Neuron (in vitro differentiated cells): ENCODE measurements at regions not wholly inside any gene's neighbourhood (a gene's known extent, or its start where the extent isn't known, plus 50 kb on each side); places are given as distances from the start of the nearest gene placed in this dataset.
A peak's percentile ranks its signal among the peaks of the same experiment; 100 is the strongest.
"Not testable (repeated sequence)": the region's sequence is repeated elsewhere in the genome, so short reads cannot be mapped to it uniquely, and the experiment has no call there.

Experiments
- H2AFZ ChIP-seq: one replicate; pipeline ENCODE4 v1.6.1; 2013; ENCODE audit warnings: low read depth, mild to moderate bottlenecking, inconsistent platforms, low read length, moderate library complexity
- H3K27me3 ChIP-seq: one replicate; pipeline ENCODE4 v1.6.1; 2013; ENCODE audit warnings: low read length; ENCODE audit not compliant: insufficient read depth
- H3K36me3 ChIP-seq: one replicate; pipeline ENCODE4 v1.6.1; 2013; ENCODE audit warnings: low read length; ENCODE audit not compliant: insufficient read depth
- H3K4me1 ChIP-seq: one replicate; pipeline ENCODE4 v1.6.1; 2013; ENCODE audit warnings: low read length; ENCODE audit not compliant: insufficient read depth
- H3K4me3 ChIP-seq: 2 replicates; pipeline ENCODE4 v1.5.1; 2013; ENCODE audit warnings: mild to moderate bottlenecking, low read length, moderate library complexity
- H3K9me3 ChIP-seq: one replicate; pipeline ENCODE4 v1.6.1; 2013; ENCODE audit warnings: low read length

- Histone ChIP-seq H3K36me3 (no peaks in the 10 kb centered on the region), H3K27me3 (no peaks in the 10 kb centered on the region), H3K9me3 (peaks cover 4% of the 10 kb centered on the region), H2AFZ (no peak overlapping the region), H3K4me3 (no peak overlapping the region), H3K4me1 (peaks cover 4% of the 10 kb centered on the region)
Measured at GRCh38 chr7:70887186-70887585, 244.8 kb upstream of the GALNT17 start.

- no peaks in the 10 kb centered on the region for H3K27me3 ChIP-seq
- H3K4me1 ChIP-seq, result peaks cover 4% of the 10 kb centered on the region
- H3K4me3 ChIP-seq, result no peak overlapping the region
- no peak overlapping the region for H2AFZ ChIP-seq
- H3K36me3 ChIP-seq, result no peaks in the 10 kb centered on the region
- peaks cover 4% of the 10 kb centered on the region for H3K9me3 ChIP-seq
Measured at GRCh38 chr7:70890147-70890969, 241.6 kb upstream of the GALNT17 start.

- no peaks in the 10 kb centered on the region for H3K27me3 ChIP-seq
- H3K36me3 ChIP-seq, result no peaks in the 10 kb centered on the region
- H3K4me3 ChIP-seq, result no peak overlapping the region
- peaks cover 18% of the 10 kb centered on the region for H3K4me1 ChIP-seq
- no peak overlapping the region for H2AFZ ChIP-seq
- peaks cover 4% of the 10 kb centered on the region for H3K9me3 ChIP-seq
Measured at GRCh38 chr7:70893422-70893821, 238.5 kb upstream of the GALNT17 start.

GRCh38 chr7:70893971-70894715 is 237.8 kb upstream of the GALNT17 start:
- H3K4me1 ChIP-seq, result peaks cover 18% of the 10 kb centered on the region
- H3K36me3 ChIP-seq, result no peaks in the 10 kb centered on the region
- H3K4me3 ChIP-seq, result no peak overlapping the region
- H2AFZ ChIP-seq, result no peak overlapping the region
- no peaks in the 10 kb centered on the region for H3K27me3 ChIP-seq
- H3K9me3 ChIP-seq, result peaks cover 4% of the 10 kb centered on the region

GRCh38 chr7:70894799-70895198 is 237.1 kb upstream of the GALNT17 start:
- peaks cover 4% of the 10 kb centered on the region for H3K9me3 ChIP-seq
- no peaks in the 10 kb centered on the region for H3K27me3 ChIP-seq
- H2AFZ ChIP-seq, result no peak overlapping the region
- no peak overlapping the region for H3K4me3 ChIP-seq
- peaks cover 18% of the 10 kb centered on the region for H3K4me1 ChIP-seq
- no peaks in the 10 kb centered on the region for H3K36me3 ChIP-seq

- H3K27me3 ChIP-seq, H3K4me3 ChIP-seq, H3K9me3 ChIP-seq, H3K36me3 ChIP-seq: not testable (repeated sequence)
- Histone ChIP-seq H2AFZ (peak overlapping the region; percentile 16), H3K4me1 (peaks cover 18% of the 10 kb centered on the region)
Measured at GRCh38 chr7:70895337-70896200, 236.4 kb upstream of the GALNT17 start.

GRCh38 chr7:70907259-70908247 is 224.4 kb upstream of the GALNT17 start:
- Histone ChIP-seq H3K4me1 (peaks cover 7% of the 10 kb centered on the region), H3K4me3 (no peak overlapping the region), H2AFZ (no peak overlapping the region), H3K27me3 (no peaks in the 10 kb centered on the region), H3K9me3 (no peaks in the 10 kb centered on the region), H3K36me3 (no peaks in the 10 kb centered on the region)

- H3K36me3 ChIP-seq, result no peaks in the 10 kb centered on the region
- H3K4me1 ChIP-seq, result no peaks in the 10 kb centered on the region
- H2AFZ ChIP-seq, result no peak overlapping the region
- no peaks in the 10 kb centered on the region for H3K9me3 ChIP-seq
- H3K27me3 ChIP-seq, result no peaks in the 10 kb centered on the region
- H3K4me3 ChIP-seq, result no peak overlapping the region
Measured at GRCh38 chr7:70913924-70914323, 218.0 kb upstream of the GALNT17 start.

- H2AFZ ChIP-seq, result no peak overlapping the region
- H3K4me3 ChIP-seq, result no peak overlapping the region
- H3K9me3 ChIP-seq, result no peaks in the 10 kb centered on the region
- H3K36me3 ChIP-seq, result no peaks in the 10 kb centered on the region
- H3K4me1 ChIP-seq, result no peaks in the 10 kb centered on the region
- H3K27me3 ChIP-seq, result no peaks in the 10 kb centered on the region
Measured at GRCh38 chr7:70915067-70915466, 216.9 kb upstream of the GALNT17 start.

GRCh38 chr7:70919481-70920073 is 212.4 kb upstream of the GALNT17 start:
- no peak overlapping the region for H3K4me3 ChIP-seq
- H3K9me3 ChIP-seq, result no peaks in the 10 kb centered on the region
- no peaks in the 10 kb centered on the region for H3K27me3 ChIP-seq
- no peaks in the 10 kb centered on the region for H3K4me1 ChIP-seq
- no peak overlapping the region for H2AFZ ChIP-seq
- H3K36me3 ChIP-seq, result no peaks in the 10 kb centered on the region

GRCh38 chr7:70920876-70921275 is 211.1 kb upstream of the GALNT17 start:
- H2AFZ ChIP-seq, result no peak overlapping the region
- no peaks in the 10 kb centered on the region for H3K27me3 ChIP-seq
- no peaks in the 10 kb centered on the region for H3K36me3 ChIP-seq
- no peak overlapping the region for H3K4me3 ChIP-seq
- H3K4me1 ChIP-seq, result no peaks in the 10 kb centered on the region
- no peaks in the 10 kb centered on the region for H3K9me3 ChIP-seq
